GM21360 (cell line): ENCODE measurements at regions not wholly inside any gene's neighbourhood (a gene's known extent, or its start where the extent isn't known, plus 50 kb on each side); places are given as distances from the start of the nearest gene placed in this dataset.

Experiments
- ATAC-seq: cut with Tn5 transposase; IDR thresholded peaks from one replicate; pipeline ENCODE4 v1.9.1; 2021; ENCODE audit warnings: mild to moderate bottlenecking, moderate library complexity; ENCODE audit not compliant: unreplicated experiment

DNA sequence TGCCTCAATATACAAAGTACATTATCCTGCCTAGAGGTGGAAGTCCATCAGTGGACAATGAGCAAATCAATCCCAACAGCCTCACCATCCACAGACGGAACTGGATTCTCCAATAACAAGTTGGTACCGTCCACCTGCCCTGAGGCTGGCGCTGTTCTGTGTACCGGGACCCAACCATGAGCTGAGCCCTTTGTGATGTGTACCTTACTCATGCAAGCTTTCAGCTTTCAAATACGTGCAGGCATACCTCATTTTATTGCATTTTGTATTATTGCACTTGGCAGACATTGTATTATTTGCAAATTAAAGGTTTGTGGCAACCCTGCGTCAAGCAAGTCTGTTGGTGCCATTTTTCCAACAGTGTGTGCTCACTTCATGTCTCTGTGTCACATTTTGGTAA lies 476.0 kb upstream of the MKI67 start:
- no peak for ATAC-seq

DNA sequence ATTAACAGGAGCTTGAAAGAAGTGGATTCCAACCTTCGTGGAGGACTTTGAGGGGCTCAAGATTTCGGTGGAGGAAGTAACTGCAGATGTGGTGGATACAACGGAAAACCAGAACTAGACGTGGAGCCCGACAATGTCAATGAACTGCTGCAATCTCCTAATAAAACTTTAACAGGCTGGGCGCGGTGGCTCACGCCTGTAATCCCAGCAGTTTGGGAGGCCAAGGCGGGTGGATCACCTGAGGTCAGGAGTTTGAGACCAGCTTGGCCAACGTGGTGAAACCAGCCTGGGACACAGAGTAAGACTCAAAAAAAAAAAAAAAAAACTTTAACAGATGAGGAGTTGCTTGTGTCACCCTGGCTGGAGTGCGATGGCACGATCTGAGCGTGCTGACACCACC lies 477.8 kb upstream of the MKI67 start:
- ATAC-seq, result no peak

DNA sequence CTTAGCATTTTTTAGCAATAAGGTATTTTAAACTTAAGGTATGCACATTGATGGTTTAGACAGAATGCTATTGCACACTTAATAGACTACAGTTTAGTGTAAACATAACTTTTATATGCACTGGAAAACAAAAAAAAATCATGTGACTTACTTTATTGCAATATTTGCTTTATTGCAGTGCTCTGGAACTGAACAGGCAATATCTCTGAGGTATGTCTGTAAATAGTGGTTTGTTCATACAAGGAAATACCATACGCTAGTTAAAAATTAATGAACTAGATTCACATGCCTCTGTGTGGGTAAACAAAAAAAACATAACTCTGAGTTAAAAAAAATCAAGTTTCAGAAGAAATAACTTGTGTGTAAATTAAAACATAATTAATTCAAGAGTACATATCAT lies 479.0 kb upstream of the MKI67 start:
- no peak for ATAC-seq

DNA sequence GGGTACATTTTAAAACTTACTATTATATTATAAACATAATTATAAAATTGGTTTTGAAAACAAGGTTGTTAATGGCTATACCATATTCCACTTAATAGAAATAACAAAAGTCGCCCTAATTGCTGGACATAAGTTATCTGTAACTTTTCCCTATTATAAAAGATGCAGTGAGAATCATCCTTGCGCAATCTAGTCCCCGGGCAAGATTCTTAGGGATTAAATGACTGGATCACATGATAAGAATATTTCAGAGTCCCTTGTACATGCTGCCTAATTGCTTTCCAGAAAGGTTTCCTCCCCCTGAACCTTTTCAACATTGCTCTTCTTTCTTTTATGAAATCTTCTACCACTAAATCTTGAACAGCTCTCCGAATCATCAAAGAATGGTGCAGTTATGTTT lies 479.8 kb upstream of the MKI67 start:
- ATAC-seq, result no peak

DNA sequence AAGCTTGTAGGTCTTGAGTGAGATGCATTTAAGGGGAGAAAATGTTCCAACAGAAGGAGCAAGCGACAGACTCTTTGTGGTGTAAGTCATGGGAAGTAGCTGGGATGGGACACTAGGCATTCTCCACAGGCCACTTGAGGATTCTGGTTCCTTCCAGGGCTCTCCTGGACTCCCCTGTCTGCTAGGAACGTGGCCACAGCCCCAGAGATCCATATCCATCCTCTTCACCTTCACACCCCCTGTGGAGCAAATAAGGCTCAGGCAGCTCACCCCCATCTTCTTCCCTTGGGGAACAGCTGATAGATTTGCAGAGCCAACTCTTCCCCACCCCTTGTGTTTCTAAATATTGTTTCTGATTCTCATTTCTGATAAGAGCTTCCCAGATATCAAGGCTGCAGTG lies 482.6 kb upstream of the MKI67 start:
- ATAC-seq, result no peak

DNA sequence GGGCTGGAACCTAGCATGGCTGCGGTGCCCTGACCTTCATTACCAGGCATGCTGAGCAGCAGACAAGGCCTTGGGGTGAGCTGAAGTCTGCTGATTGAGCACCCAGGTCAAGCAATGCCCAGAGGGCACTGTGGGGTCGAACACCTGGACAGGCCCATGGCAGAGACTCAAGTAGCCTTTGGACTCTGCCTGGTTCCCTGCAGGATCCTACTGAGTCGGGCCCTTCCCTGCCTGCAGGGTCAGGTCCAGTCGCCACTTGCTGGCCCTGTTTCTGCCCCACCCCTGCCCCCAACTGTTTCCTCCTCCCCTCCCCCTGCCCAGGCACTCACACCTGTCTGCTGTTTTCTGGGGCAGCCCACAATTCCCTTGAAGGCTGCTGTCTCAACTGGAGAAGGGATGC lies 483.2 kb upstream of the MKI67 start:
- ATAC-seq, result no peak

DNA sequence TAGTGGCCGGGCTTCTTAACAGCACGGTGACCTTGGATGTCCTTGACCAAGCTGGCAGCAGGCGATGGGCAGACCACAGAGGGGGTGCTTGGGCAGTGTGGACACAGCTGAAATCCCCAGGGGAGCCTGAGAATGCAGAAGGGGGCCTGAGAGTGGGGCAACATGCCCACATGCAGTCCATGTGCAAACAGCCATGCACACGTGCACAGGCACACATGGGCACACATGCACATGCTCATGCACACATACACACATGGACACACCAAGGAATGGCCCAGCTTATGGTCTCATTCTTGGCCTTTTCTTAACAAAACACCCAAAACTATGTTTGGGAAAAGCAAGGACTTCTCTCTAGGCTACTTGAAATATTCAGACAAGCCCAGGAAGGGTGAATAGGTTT lies 483.9 kb upstream of the MKI67 start:
- no peak for ATAC-seq

DNA sequence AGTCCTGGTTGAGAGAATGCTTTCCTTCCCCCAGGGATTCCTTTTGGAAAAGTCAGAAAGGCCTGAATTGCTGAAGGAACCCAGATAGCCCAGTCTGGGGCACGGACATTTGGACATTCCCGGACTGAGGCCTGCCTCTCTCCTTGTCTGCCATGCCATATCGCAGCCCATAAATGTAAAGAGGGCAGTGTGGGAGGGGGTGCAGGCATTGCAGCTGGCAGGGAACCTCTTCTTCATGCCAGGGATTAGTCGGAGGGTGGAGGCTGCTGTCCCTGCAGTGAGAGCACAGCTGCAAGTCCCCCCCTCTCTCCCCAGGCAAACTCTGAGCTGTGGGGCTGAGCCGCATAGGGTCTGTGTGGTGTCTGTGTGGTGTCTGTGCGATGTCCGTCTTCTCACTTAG lies 486.0 kb upstream of the MKI67 start:
- ATAC-seq, result no peak

DNA sequence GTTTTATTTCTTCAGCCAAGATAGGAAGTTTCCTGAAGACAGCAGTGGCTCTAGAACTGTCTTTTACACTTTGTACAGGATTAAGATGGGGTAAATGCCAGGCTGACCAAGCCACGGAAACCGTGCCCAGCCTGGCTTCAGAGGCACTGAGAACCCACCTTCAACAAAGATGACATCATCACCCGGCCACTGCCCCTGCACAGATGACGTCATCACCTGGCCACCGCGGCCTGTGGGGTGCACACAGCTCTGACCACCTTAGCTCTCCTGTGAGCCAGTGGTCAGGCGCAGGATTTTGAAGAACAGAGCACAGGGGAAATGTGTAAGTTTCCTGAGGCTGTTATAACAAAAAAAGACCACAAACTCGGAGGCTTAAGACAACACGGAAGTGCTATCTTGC lies 486.4 kb upstream of the MKI67 start:
- ATAC-seq, result no peak

DNA sequence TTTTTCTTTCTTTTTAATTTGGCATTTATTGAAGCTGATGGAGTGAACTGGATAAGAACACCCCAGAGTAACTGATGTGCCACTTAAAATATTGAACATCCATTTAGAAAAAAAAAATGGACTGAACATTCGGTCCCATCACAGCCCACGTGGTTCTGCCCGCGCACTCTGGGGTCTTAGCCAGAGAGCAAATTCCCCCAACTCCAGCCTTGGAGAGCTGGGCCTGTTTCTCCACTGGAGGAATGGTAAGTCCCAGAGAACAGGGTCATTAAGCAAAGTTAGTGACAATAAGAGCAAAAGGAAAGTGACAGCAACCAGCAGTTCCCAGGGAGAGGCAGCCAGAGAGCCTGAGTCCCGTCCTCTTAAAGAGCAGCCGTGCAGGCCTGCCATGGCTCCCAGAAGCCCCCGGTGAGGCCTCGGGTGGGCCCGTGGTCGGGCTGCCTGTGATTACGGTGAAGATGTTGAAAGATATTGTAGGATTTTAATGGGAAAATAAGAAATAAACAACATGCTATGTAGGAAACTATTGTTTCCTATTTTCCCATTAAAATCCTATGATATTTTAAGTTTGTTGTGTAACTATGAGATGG lies 487.9 kb upstream of the MKI67 start:
- ATAC-seq, result no peak

DNA sequence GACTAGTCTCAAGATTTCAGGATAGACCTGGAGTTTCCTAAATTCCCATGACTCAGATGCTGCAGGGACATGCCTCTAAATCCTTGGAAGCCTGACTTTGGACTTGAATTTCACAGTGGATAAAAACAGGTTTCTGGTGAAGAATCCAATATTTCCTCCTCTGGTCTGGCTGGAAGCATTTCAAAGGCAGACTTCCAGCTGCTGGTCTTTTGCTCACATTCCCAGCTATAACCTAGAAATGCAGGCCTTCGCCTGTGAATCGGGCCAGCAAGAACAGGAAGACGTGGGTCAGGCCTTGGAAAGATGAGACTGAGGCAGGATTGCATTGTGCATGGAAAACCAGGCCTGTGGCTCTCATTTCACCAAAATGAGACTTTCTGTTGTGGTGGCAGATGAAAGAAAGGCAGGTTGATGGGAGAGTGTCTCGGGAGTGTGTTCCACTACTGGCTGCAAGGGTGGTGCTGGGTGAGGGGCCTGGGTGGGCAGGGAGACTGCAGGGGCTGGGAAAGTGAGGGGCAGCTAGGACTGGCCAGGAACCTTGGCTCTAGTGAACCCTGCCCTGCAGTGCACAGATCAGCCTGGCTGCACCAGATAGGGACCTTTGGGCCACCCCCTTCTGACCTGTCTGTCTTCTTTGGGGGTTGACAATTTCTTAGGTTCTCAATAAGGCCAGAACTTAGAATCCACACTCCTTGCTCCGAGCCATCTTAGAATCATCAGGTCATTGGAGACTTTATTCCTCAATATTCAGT lies 488.8 kb upstream of the MKI67 start:
- no peak for ATAC-seq

DNA sequence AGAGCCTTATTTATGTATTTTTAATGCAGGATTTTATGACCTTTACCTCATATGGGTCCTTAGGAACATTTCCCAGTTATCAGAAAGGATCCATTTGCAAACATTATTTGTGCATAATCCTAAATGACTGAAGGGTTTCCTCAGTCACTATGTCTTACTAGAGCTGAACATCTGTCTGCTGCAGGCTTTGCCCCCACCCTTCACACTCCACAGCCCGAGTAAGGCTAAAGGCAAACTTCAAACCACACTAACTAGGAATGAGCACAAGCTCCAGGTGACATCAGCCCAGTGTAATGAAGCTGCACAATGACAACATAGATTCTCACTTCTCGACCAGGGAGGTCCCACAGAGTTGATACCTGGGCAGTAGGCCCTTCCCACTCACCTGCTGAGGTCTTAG lies 491.3 kb upstream of the MKI67 start:
- no peak for ATAC-seq

DNA sequence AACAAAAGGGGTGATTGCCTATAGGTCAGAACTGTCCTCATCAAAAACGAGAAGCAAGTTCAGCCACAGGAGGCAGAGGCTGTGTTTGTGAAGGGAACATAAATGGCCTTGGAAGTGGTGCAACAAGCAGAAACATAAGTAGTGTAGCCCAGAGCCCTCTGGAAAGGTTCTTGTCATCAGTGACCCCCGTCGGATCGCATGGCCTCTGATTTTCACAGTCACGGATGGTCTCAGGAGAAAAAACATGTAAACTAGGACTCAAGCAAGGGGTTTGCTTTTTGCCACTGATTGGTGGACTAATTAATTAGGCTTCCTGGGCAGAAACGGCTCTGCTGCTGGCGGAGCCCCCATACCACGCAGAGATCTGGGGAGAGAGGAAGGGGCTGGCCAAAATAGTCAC lies 496.5 kb upstream of the MKI67 start:
- no peak for ATAC-seq

DNA sequence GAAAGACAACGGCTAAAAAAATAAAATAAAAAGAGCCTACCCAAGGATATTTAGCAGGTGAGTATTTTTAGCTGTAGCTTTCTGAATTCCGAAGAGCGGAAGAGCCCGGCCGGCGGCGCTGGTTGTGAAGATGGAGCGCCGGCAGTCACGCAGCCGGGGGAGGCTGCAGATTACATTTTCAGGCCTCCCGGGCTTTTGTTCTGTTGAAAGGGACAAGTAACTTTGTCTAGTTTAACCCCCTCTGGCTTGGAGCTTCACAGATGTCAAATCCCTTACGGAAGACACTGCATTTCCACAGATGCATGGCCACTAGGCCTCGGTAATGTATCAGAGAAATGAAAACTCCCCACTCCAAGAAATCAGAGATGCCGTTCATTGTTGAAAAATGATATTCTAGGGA lies 497.6 kb upstream of the MKI67 start:
- ATAC-seq, result no peak

DNA sequence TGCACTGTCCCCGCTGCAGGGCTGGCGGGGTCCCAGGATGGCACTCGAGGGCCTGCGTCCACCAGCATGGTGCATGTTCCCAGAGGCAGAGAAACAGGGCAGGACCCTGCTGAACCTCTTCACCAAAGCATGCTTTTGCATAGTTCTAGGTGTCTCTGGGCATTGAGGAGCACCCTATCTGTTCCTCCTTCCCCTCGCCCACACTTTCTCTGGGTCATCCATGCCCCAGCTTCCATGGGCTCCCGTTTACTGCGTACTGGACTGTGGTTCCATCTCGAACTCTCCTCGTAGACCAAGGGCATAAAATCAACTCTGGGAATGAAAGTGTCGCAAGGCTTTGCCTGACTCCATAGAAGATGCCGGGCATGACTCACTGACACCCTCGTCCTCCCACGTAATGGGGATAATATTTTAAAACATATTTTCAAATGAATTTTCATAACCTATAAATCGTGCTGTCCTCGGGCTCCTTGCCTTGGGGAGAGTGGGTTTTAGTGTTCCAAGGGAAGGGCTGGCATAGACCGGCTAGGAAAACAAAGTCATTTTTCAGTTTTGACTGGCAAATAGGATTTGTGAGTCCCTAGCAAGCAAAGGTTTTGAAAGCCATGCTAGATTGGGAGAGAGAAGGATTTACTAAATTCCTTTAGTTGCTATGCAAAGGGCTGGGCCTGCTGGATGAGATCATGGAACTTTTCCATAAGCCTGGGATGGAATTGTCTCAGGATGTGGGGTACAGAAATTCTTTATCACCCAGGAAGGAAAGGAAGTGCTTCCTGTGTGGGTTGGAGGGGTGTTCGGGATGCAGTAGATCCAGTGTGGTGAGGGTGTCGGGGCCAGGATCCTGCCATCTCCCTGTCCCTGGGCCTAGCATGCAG lies 498.7 kb upstream of the MKI67 start:
- no peak for ATAC-seq

DNA sequence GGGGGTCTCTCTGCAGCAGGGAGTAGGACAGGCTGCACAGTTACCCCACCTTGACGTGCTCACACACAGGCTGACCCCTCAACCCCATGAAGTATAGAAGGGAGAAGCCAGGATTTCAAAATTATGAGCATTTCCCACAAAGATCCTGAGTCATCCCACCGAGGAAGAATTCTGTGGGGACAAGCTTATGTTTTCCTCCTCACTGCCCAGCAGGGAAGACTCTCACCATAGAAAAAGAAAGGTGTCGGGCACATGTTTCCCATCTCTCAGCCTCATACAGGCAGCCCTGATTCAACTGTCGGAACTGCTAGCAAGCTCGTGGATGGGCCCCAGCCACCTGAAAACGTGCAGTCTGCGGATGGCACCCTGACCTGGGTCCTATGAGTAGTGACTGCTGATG lies 499.7 kb upstream of the MKI67 start:
- ATAC-seq, result no peak

DNA sequence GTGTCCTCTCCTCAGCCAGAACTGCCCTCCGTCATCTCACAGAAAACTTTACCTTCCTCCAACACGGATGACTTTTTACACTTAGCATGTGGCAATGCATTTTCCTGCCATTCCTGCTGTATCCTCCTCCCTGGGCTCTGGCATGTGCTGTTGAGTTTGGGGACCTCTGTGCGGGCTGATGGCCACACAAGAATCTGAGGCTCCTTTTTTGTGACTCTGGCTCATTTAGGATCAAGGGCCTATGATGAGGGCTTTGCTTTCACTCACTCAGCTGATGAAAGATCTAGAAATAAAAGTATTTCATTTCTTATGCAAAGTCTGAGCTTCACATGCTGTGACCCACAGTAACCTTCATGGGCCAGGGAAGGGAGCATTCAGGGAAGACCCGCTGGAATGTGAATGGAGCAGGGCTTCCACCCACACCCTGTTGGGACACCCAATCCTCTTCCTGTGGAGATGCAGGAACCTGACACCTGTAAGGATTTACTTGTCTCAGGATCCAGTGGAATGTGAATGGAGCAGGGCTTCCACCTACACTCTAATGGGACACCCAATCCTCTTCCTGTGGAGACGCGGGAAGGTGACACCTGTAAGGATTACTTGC lies 500.3 kb upstream of the MKI67 start:
- no peak for ATAC-seq

DNA sequence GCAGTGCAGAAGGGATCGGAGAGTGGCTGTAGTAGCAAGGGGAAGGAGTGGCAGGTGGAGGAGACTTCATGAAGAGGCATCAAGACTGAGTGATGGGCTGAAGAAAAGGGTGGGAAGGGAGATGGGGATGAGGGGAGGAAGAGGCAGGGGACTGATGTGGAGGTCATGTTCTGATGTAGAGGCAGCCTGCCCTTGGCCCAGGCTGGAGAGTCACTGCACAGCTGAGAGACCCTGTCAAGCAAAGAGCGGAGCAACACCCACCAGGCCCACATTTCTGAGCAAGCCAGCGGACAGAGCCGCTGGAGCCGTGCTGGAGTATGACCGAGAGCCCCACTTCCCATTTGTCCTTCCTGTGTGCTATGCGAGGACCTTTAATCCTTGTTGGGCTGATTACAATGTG lies 501.6 kb upstream of the MKI67 start:
- ATAC-seq, result no peak

DNA sequence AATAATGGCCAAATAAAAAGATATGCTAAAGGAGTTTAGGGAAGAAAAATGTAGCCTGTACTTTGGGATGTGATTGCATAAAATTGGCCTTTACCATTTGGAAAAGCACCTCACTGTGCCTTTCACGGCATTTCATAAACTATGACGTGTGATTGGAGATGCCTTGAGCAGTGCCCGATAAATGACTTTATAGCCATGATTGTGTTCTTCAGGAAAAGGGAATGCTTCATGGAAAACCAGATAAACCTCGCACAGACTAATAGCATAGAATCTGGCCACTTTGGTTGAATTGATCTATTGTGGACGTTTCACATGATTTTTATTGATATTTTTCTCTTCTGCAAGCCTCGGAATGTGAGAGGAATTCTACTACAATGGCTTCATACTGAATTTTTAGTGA lies 502.0 kb upstream of the MKI67 start:
- ATAC-seq, result no peak

DNA sequence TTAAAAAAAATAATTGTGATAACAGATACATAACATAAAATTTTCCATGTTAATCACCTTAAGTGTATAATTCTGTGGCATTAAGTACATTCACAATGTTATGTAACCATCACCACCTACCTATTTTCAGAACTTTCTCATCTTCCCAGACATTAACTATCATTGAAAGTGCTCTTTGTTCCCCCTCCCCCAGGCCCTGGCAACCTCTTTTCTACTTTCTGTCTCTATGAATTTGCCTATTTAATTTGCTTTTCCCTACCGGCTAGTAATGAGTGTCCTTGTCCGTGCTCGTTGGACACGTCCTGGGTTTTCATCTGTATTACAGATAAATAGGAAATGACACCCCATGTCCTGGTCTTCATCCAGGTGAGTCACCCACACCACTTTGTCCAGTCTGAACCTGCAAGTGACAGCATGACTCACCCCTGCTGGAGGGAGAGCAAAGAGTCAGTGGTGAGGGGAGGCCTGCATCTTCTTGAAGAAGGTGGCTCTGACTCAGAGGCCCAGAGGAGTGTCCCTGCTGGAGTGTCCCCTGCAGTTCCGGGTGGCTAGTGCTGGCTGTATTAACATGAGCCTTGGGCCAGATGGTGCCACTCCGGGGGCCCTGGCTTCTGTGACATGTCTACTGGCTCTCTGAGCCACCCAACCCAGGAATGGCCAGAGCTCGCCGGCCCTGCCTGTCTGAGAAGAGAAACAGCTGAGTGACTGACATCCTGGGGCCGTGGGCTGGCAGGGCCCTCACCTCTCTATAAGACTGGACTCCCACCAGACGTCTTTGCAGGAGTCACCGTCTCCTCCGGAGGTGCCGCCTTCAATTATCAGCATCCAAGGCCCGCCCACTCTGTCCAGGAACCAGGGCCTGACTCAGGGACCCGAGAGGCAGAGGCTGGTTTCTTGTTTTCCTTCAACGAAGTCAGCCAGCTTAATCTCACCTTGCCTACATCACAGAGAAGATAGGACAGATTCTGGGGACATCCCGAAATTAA lies 503.2 kb upstream of the MKI67 start:
- ATAC-seq, result no peak
